CD4-positive, alpha-beta T cell treated with Interferon gamma for 1 hour (primary cell): ENCODE measurements at regions not wholly inside any gene's neighbourhood (a gene's known extent, or its start where the extent isn't known, plus 50 kb on each side); places are given as distances from the start of the nearest gene placed in this dataset.
"Not testable (repeated sequence)": the region's sequence is repeated elsewhere in the genome, so short reads cannot be mapped to it uniquely, and the experiment has no call there.

Experiments
- DNase-seq: peaks from one replicate; pipeline ENCODE4 v3.0.0-alpha.2; 2020

GRCh38 chr11:115632061-115632460 is 127.8 kb upstream of the CADM1 start:
- DNase-seq, result no peak

- no peak for DNase-seq
These were observed 127.4 kb upstream of the CADM1 start for GRCh38 chr11:115631609-115632008.

- no peak for DNase-seq
These were observed 126.0 kb upstream of the CADM1 start for GRCh38 chr11:115630214-115630613.

GRCh38 chr11:115629456-115630015 is 125.3 kb upstream of the CADM1 start:
- DNase-seq, result no peak

- DNase-seq, result no peak
These were observed 123.6 kb upstream of the CADM1 start for GRCh38 chr11:115627666-115628460.

- DNase-seq, result no peak
These were observed 122.9 kb upstream of the CADM1 start for GRCh38 chr11:115627071-115627470.

GRCh38 chr11:115626414-115626813 is 122.2 kb upstream of the CADM1 start:
- no peak for DNase-seq

GRCh38 chr11:115625502-115625901 is 121.3 kb upstream of the CADM1 start:
- no peak for DNase-seq

- DNase-seq, result no peak
These were observed 119.8 kb upstream of the CADM1 start for GRCh38 chr11:115624065-115624464.

- no peak for DNase-seq
These were observed 118.8 kb upstream of the CADM1 start for GRCh38 chr11:115623021-115623451.

GRCh38 chr11:115618428-115618827 is 114.2 kb upstream of the CADM1 start:
- DNase-seq, result no peak

GRCh38 chr11:115617767-115618166 is 113.6 kb upstream of the CADM1 start:
- DNase-seq, result no peak

GRCh38 chr11:115616971-115617370 is 112.8 kb upstream of the CADM1 start:
- DNase-seq, result no peak

GRCh38 chr11:115613986-115614632 is 109.9 kb upstream of the CADM1 start:
- no peak for DNase-seq

- no peak for DNase-seq
These were observed 108.8 kb upstream of the CADM1 start for GRCh38 chr11:115613004-115613403.

GRCh38 chr11:115612046-115612730 is 108.0 kb upstream of the CADM1 start:
- DNase-seq, result no peak

- no peak for DNase-seq
These were observed 107.1 kb upstream of the CADM1 start for GRCh38 chr11:115611343-115611742.

- DNase-seq, result no peak
These were observed 106.7 kb upstream of the CADM1 start for GRCh38 chr11:115610908-115611307.

- not testable (repeated sequence) for DNase-seq
These were observed 106.0 kb upstream of the CADM1 start for GRCh38 chr11:115610234-115610633.

- DNase-seq, result no peak
These were observed 104.8 kb upstream of the CADM1 start for GRCh38 chr11:115608976-115609375.

GRCh38 chr11:115607621-115608221 is 103.5 kb upstream of the CADM1 start:
- DNase-seq, result no peak

- DNase-seq, result no peak
These were observed 102.4 kb upstream of the CADM1 start for GRCh38 chr11:115606498-115607220.
